ENCODE measurements at regions not wholly inside any gene's neighbourhood (a gene's known extent, or its start where the extent isn't known, plus 50 kb on each side); places are given as distances from the start of the nearest gene placed in this dataset.
"Not testable (repeated sequence)": the region's sequence is repeated elsewhere in the genome, so short reads cannot be mapped to it uniquely, and the experiment has no call there.

DNA sequence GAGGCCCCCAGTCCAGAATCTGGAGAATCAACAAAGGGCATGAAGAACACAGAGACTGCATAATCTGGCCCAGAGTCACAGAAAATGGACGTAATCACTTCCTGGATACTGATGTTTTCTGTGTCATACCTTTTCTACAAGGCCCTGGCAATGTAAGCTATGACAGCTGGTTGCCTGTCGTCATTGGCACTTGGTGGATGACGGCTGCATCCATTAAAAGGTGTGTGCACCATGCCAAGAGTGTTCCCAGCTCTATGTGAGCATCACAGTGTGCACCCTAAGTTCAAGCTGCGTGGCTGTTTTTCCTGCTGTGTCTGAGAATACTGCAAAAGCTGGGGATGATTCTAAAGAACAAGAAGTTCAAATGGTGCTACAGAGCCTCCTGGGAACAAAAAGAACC is 275.2 kb upstream of the CNR1 start:
- DNase-seq = no peak
- TF ChIP-seq, protein P1, sequence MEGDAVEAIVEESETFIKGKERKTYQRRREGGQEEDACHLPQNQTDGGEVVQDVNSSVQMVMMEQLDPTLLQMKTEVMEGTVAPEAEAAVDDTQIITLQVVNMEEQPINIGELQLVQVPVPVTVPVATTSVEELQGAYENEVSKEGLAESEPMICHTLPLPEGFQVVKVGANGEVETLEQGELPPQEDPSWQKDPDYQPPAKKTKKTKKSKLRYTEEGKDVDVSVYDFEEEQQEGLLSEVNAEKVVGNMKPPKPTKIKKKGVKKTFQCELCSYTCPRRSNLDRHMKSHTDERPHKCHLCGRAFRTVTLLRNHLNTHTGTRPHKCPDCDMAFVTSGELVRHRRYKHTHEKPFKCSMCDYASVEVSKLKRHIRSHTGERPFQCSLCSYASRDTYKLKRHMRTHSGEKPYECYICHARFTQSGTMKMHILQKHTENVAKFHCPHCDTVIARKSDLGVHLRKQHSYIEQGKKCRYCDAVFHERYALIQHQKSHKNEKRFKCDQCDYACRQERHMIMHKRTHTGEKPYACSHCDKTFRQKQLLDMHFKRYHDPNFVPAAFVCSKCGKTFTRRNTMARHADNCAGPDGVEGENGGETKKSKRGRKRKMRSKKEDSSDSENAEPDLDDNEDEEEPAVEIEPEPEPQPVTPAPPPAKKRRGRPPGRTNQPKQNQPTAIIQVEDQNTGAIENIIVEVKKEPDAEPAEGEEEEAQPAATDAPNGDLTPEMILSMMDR (IDR thresholded peaks at IDR 0.05; ENCODE audit: partially characterized antibody, unreplicated experiment) = no peak
- H3K4me3 Mint-ChIP-seq (ENCODE audit: unreplicated experiment) = no peak overlapping the region
- H3K27me3 Mint-ChIP-seq (ENCODE audit: unreplicated experiment) = no peaks in the 10 kb centered on the region
- no peaks in the 10 kb centered on the region for H3K9me3 Mint-ChIP-seq (ENCODE audit: unreplicated experiment)
- H3K27ac Mint-ChIP-seq (ENCODE audit: unreplicated experiment) = no peak overlapping the region
- H3K36me3 Mint-ChIP-seq (ENCODE audit: unreplicated experiment) = no peaks in the 10 kb centered on the region
- H3K4me1 Mint-ChIP-seq (ENCODE audit: low read depth, unreplicated experiment) = peaks cover 7% of the 10 kb centered on the region

DNA sequence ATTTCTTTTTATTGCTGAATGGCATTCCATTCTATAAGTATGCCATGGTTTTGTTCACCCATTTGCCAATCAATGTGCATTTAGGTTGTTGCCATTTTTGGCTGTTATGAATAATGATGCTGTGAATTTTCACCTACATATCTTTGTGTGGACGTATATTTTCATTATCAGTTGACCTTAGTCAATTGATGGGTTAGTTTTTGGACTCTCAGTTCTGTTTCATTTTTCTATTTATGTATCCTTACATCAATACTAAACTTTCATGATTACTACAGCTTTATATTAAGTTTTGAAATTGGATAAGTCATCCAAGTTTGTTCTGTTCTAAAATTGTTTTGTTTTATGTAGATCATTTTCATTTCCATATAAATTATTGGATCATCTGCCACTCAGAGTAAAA is 261.9 kb upstream of the CNR1 start:
- Mint-ChIP-seq H3K36me3 (ENCODE audit: unreplicated experiment) (no peaks in the 10 kb centered on the region), H3K27ac (ENCODE audit: unreplicated experiment) (no peak overlapping the region), H3K9me3 (ENCODE audit: unreplicated experiment) (peaks cover 2% of the 10 kb centered on the region), H3K4me1 (ENCODE audit: low read depth, unreplicated experiment) (no peaks in the 10 kb centered on the region), H3K4me3 (ENCODE audit: unreplicated experiment) (no peak overlapping the region), H3K27me3 (ENCODE audit: unreplicated experiment) (no peaks in the 10 kb centered on the region)
- DNase-seq = no peak
- TF ChIP-seq, protein P1 (IDR thresholded peaks at IDR 0.05; ENCODE audit: partially characterized antibody, unreplicated experiment) = no peak

DNA sequence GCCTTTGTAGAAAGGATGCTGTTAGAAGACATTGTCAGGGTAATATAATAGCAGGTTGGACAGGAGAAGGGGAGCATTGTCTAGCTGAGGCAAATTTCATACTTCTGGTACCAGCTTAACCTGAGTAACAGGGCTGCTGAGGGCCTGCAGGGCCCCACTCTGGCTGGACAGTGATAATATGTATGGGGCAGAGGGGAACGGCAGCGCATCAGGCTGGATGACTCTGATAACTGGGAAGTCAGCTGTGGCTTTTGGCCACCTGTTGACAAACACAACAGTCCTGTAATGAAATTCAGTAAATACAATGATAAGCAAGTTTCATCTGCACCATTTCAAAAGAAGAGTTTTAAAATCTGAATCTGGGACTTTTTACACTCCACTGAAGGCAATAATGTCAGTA is 259.9 kb upstream of the CNR1 start:
- no peak overlapping the region for H3K27ac Mint-ChIP-seq (ENCODE audit: unreplicated experiment)
- TF ChIP-seq, protein P1 (IDR thresholded peaks at IDR 0.05; ENCODE audit: partially characterized antibody, unreplicated experiment) = no peak
- no peaks in the 10 kb centered on the region for H3K36me3 Mint-ChIP-seq (ENCODE audit: unreplicated experiment)
- H3K27me3 Mint-ChIP-seq (ENCODE audit: unreplicated experiment) = no peaks in the 10 kb centered on the region
- peaks cover 2% of the 10 kb centered on the region for H3K9me3 Mint-ChIP-seq (ENCODE audit: unreplicated experiment)
- DNase-seq = no peak
- H3K4me3 Mint-ChIP-seq (ENCODE audit: unreplicated experiment) = no peak overlapping the region
- no peaks in the 10 kb centered on the region for H3K4me1 Mint-ChIP-seq (ENCODE audit: low read depth, unreplicated experiment)

DNA sequence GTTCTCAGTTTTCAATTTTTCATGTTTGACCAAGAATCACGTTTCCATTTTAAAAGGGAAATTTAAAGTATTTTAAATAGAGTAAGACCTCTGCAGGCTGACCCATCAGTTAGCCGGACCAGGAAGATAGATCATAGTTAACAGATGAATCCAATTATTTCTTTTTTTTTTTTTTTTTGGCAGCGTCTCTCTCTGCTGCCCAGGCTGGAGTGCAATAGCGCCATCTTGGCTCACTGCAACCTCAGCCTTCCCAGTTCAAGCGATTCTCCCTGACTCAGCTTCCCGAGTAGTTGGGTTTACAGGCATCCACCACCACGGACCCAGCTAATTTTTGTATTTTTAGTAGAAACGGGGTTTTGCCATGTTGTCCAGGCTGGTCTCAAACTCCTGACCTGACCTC is 256.7 kb upstream of the CNR1 start:
- Mint-ChIP-seq H3K9me3 (ENCODE audit: unreplicated experiment) (peaks cover 5% of the 10 kb centered on the region), H3K4me1 (ENCODE audit: low read depth, unreplicated experiment) (no peaks in the 10 kb centered on the region), H3K27me3 (ENCODE audit: unreplicated experiment) (no peaks in the 10 kb centered on the region), H3K36me3 (ENCODE audit: unreplicated experiment) (no peaks in the 10 kb centered on the region), H3K27ac (ENCODE audit: unreplicated experiment) (no peak overlapping the region), H3K4me3 (ENCODE audit: unreplicated experiment) (no peak overlapping the region)
- DNase-seq = no peak
- TF ChIP-seq, protein P1 (IDR thresholded peaks at IDR 0.05; ENCODE audit: partially characterized antibody, unreplicated experiment) = no peak

DNA sequence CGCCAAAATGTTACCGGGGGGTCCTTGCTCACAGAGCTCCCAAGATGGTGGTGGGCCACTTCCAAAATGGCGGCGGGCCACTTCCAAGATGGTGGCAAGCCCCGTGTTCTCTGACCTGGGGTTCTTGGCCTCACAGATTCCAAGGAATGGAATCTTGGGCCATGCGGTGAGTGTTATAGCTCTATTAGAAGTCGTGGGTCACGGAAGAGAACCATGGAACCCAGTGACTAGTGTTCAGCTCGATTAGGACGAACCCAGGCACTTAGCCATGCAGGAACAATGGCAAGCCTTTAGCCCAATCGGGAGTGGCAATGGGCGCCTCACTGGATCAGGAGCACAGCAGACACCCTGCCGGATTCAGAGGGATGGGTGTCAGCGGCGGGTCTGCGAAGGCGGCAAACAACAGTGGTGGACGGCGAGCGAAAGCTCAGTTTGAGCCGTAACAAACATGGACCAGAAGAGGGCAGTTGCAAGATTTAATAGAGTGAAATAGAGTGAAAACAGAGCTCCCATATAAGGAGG is 254.9 kb upstream of the CNR1 start:
- not testable (repeated sequence) for H3K4me3 Mint-ChIP-seq (ENCODE audit: unreplicated experiment); H3K4me1 Mint-ChIP-seq (ENCODE audit: low read depth, unreplicated experiment); H3K9me3 Mint-ChIP-seq (ENCODE audit: unreplicated experiment); H3K36me3 Mint-ChIP-seq (ENCODE audit: unreplicated experiment); DNase-seq; H3K27me3 Mint-ChIP-seq (ENCODE audit: unreplicated experiment); H3K27ac Mint-ChIP-seq (ENCODE audit: unreplicated experiment)

DNA sequence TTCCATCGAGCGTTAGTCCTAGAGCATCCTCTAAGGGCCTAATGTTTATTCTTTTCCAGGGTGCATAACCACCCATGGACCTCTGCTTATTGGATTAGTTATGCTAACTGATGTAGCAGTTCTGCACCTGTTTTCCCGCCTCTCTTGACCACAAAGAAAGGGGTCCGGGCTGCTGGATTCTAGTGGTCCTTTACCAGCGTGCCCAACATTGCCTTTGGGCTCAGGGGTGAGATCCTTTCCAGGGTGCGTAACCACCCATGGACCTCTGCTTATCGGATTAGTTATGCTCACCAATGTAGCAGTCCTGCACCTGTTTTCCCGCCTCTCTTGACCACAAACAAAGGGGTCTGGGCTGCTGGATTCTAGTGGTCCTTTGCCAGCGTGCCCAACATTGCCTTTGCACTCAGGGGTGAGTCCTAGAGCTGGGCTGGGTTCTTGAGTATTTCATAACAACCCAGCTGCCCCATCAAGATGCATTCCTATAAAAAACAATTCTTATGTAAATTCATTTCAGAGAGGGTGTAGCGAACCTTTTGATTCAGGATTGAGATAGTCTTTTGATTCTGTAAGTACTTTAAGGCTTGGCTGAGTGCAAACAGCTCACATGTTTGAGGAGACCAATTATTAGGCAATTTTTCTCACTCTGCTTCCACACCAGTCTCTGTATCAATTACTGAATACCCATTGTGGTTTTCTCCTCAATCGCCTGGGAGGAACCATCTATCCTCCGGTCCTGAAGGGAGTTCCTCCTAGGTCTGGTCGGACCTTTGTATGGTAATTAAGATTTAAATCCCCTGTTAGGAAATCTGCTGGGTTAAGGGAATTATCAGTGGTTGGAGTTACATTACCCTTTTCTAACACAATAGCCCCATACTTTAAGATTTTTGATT is 253.0 kb upstream of the CNR1 start:
- H3K4me3 Mint-ChIP-seq (ENCODE audit: unreplicated experiment); H3K27ac Mint-ChIP-seq (ENCODE audit: unreplicated experiment); H3K4me1 Mint-ChIP-seq (ENCODE audit: low read depth, unreplicated experiment); H3K27me3 Mint-ChIP-seq (ENCODE audit: unreplicated experiment); H3K36me3 Mint-ChIP-seq (ENCODE audit: unreplicated experiment); H3K9me3 Mint-ChIP-seq (ENCODE audit: unreplicated experiment); DNase-seq: not testable (repeated sequence)

DNA sequence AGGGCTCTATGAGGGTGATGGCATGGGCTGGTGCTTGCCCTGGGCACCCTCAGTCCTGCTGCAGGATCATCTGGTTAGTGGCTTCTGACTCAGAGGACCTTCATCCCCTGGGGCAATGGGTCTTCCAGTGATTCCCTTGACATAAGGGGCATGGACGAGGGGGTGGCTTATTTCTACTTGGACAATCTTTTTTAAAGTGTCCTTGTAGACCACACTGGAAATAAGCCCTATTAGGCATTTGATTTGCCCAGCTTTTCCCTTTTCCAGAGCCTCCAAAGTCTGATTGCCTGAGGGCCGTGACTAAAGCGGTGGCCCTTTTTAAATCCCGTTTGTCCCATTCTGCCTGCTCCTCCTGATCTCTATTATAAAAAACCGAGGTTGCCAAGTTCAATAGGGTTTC is 251.2 kb upstream of the CNR1 start:
- H3K27me3 Mint-ChIP-seq (ENCODE audit: unreplicated experiment); H3K4me3 Mint-ChIP-seq (ENCODE audit: unreplicated experiment); DNase-seq; H3K27ac Mint-ChIP-seq (ENCODE audit: unreplicated experiment); H3K4me1 Mint-ChIP-seq (ENCODE audit: low read depth, unreplicated experiment); H3K36me3 Mint-ChIP-seq (ENCODE audit: unreplicated experiment); H3K9me3 Mint-ChIP-seq (ENCODE audit: unreplicated experiment): not testable (repeated sequence)

All from glutamatergic neuron (in vitro differentiated cells).